Hippocampal formation (tissue), 2 donors: ENCODE measurements at regions not wholly inside any gene's neighbourhood (a gene's known extent, or its start where the extent isn't known, plus 50 kb on each side); places are given as distances from the start of the nearest gene placed in this dataset.

ENCODE experiments used
- DNase-seq, 2 donors: peaks; one replicate each; lab custom pipeline; 2025; lab: John Stamatoyannopoulos, UW

DNA sequence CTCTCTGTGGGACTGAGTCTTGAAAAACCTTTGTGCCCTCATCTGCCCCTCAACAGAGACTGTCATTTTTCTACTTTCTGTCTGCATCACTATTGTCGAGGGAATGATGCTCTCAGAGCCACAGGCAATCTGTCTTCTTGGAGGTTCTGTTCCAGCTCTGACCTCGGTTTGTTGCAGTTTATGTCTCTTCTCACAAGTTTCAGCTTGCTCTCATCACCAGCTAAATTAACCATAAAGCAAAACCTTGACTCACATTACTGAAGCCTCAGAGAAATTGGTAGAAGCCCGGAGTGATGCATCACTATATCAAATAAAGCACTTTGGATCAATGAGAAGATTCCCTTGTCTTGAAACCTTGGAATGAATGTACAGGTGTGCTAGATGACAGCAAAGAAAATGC is 60.6 kb upstream of the BLID start:
- DNase-seq: no peak

DNA sequence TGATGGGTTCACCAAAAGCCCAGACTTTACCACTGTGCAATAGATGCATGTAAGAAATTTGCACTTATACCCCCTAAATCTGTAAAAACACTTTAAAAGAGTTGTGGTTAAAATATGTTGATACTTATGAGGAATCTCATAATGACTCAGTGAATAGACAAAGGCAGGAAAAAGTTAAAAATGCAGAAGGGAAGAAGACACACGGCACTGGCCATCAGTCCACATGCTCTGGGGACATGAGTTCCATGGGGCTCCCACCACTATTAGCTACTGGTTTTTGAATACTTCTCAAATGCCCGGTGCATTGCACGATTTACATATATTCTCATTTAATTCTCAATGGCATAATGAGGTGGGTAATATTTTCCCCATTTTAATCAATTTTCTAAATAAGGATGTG is 59.3 kb upstream of the BLID start:
- DNase-seq: no peak

DNA sequence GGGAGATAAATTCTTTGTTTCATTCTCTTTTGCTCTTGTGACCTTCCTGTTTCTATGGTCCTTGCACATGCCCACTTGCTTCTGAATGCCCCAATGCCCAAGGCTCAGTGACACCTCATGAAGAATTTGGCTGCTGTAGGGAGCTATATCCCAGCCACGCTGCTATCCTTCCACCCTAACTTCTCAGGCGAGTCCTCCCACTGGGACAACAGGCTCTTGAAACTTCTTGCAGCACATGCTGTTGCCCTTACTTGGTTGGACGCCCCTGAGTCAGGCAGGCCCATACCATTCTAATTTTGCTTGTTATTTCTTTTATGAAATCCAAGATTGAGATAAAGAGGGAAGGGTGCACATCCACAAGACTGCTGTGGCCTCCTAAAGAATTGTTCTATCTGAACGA is 57.6 kb upstream of the BLID start:
- DNase-seq: no peak

DNA sequence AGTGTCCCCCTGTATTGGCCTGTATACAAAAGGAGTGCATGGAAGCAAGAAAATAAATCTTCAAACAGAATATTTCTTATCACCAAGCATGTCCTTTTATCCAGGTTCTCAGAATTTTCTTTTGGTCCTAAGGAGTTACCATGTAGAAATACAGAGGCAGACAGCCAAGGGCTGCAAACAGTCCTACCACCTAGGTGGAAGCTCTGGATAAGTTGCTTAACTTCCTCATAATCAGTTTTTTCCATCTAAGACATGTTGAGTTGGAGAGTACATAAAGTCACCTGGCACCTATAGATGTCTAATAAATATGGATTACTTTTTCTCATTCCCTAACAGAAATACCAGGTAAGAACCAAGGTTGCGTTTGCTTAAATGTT is 57.0 kb upstream of the BLID start:
- no peak for DNase-seq

DNA sequence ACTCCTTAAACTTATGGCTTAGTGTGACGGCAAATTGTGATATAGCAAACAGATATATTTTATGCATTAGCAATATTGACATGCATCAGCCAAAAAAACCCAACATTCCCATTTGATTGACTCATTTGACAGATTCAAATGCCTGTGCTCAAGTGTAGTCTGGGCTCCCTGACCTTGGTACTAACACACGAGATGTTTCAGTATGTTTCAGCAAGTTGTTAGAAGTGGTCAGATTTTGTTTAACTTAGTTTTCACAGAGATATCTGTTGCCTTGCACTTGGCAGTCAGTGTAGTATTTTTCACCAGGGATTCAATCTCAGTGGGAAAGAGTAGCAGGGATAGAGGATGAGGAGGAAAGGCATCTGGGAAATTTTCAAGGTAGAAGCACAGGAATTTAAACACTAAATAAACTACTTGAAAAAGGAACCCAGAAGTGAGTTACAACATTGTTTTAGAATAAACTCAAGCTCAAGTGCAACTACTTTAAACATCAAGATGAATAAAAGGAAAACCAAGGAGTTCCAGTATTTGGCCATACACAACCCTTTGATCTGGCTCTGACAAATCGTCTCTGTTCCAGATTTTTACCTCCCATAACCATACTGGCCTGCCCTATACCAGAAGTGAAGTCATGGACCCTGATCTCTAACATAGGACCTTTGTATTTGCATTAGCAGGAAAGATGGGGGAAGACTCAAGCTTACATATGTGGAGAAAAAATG is 56.5 kb upstream of the BLID start:
- no peak for DNase-seq

DNA sequence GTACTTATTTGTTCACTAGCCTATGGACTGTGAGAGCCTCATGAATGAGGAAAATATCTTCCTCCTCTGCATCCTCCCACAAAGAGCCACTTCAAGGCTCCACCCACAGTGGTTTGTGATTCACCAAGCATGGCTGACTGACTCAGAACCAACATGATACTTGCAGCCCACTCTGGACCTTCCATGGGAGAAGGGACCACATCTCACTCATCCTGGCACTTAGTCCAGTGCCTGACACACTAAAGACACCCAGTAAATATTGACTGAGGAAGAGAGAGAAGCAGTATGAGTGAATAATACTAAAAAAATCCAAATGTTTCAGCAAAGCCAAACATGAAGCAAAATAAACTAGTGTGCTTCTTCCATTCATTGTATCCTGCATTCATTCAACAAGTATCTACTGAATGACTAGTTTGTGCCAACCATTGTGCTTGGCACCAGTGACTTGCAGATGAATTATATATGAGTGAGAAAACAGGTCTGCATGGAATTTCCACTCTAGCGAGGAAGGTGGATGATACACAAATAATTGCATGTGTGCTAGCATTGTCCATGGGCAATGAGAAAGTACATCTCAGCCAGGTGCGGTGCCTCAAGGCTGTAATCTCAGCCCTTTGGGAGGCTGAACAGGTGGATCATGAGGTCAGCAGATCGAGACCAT is 54.9 kb upstream of the BLID start:
- DNase-seq: no peak

DNA sequence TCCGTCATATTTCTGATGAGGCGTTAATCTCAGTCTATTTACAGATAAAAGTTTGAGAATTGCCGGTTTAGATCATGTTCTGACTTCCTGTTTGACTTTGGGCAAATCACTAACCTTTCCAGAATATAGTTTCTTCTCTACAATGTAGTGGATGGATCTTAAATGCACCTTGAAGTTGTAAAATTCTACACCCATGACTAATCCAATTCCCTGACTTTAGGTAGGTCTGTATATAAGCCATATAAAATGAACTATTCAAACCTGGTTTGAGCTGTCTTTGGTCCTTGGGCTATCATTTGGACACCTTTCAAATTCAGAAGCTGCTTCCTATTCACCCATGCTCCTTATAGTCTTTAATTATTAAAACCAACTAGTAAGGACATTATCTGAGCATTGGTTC is 52.2 kb upstream of the BLID start:
- DNase-seq: no peak

DNA sequence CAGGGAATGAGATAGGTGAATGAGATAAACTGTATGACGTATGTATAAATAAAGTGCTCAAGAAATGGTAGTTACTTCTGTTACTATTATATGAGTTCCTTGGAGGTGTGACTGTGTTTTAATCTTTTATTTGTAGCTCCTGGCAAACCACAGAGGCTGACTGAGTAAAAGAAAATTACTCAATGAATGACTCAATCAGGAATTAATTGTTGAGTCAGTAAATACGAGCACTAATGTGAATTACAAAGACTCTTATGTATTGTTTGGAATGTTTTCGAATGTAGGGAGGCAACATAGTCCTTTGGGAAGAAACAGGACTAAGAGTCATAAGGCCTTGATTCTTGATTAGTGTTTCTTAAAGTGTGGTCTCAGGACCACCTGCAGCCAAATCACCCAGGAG is 51.1 kb upstream of the BLID start:
- DNase-seq: no peak

DNA sequence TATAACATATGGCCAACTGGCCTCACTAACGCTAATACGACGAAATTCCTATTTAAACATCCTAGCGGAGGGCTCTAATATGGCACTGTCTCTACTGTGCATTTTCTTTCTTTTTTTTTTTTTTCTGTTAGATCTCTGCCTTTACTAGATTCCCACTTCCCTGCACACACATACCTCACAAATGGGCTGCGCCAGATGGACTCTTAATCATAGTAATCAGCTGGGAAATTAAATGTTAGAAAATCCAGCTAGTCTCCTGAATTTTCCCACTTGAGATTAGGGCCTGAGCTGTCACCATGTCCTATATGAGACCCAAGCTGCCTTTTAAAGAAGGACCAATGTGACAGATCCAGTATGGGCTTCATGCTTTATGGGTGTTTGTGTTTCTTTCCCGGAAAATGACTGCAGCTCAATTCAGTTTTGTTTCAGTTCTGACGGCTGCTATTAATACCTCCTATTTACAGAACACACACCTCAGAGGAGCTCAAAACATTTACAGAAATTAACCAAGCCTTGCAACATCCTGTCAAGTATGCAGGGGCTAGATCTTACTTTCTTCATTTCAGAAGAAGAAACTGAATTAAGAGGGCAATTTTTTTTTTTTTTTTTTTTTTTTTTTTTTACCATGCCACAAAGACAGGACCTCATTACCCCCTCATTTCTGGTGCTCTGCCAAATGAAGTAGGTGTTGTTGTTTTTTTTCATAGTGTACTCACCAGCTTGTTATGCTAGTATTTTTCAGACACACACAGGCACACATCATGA is 49.8 kb upstream of the BLID start:
- no peak for DNase-seq
